PFSK-1 (cell line): ENCODE measurements at regions not wholly inside any gene's neighbourhood (a gene's known extent, or its start where the extent isn't known, plus 50 kb on each side); places are given as distances from the start of the nearest gene placed in this dataset.

Experiments
- FOXP2 ChIP-seq: optimal IDR thresholded peaks from 2 replicates; pipeline ENCODE3; 2011; ENCODE audit warnings: borderline replicate concordance, control low read depth, inconsistent platforms; ENCODE audit not compliant: insufficient read depth; ENCODE audit errors: extremely low read length, extremely low read depth
- POLR2AphosphoS5 ChIP-seq: IDR thresholded peaks from 2 replicates; pipeline ENCODE4 v1.6.1; 2012; ENCODE audit warnings: low read depth, mild to moderate bottlenecking, control low read depth, low read length, moderate library complexity
- REST ChIP-seq, 2 experiments: IDR thresholded peaks; 2 replicates each; pipeline versions ENCODE4 v1.6.1 to v1.8.0; 2011 to 2012; ENCODE audit warnings: low read depth in 2 of 2, low read length in 2 of 2, control low read depth in 1 of 2, inconsistent platforms in 1 of 2, mild to moderate bottlenecking in 1 of 2, moderate library complexity in 1 of 2; ENCODE audit not compliant: insufficient read depth in 1 of 2
- SIN3A ChIP-seq: IDR thresholded peaks from 2 replicates; pipeline ENCODE4 v1.6.1; 2012; ENCODE audit warnings: mild to moderate bottlenecking, low read length, moderate library complexity, borderline replicate concordance; ENCODE audit not compliant: insufficient read depth
- TAF1 ChIP-seq: IDR thresholded peaks from 2 replicates; pipeline ENCODE4 v1.6.1; 2012; ENCODE audit warnings: low read length, control low read depth, borderline replicate concordance; ENCODE audit not compliant: insufficient read depth

- no peak for TF ChIP-seq REST (IDR thresholded peaks at IDR 0.05; ENCODE audit: insufficient read depth in 1 of 2, low read depth in 2 of 2, low read length in 2 of 2)
- no peak for TF ChIP-seq POLR2AphosphoS5
- no peak for TF ChIP-seq FOXP2
- TF ChIP-seq SIN3A = no peak
- TF ChIP-seq TAF1 = no peak
Measured at GRCh38 chr4:126533146-126533805, 1099.5 kb upstream of the INTU start.

- no peak for TF ChIP-seq POLR2AphosphoS5
- no peak for TF ChIP-seq REST (IDR thresholded peaks at IDR 0.05; ENCODE audit: insufficient read depth in 1 of 2, low read depth in 2 of 2, low read length in 2 of 2)
- TF ChIP-seq FOXP2 = no peak
- TF ChIP-seq TAF1 = no peak
- TF ChIP-seq SIN3A = no peak
Measured at GRCh38 chr4:126539771-126540170, 1093.0 kb upstream of the INTU start.

GRCh38 chr4:126541820-126542219, 1090.9 kb upstream of the INTU start:
- TF ChIP-seq POLR2AphosphoS5 (no peak), FOXP2 (no peak), REST (IDR thresholded peaks at IDR 0.05; ENCODE audit: insufficient read depth in 1 of 2, low read depth in 2 of 2, low read length in 2 of 2) (no peak), TAF1 (no peak), SIN3A (no peak)

- no peak for TF ChIP-seq REST (IDR thresholded peaks at IDR 0.05; ENCODE audit: insufficient read depth in 1 of 2, low read depth in 2 of 2, low read length in 2 of 2)
- TF ChIP-seq FOXP2 = no peak
- TF ChIP-seq POLR2AphosphoS5 = no peak
- no peak for TF ChIP-seq TAF1
- TF ChIP-seq SIN3A = no peak
Measured at GRCh38 chr4:126544276-126544675, 1088.5 kb upstream of the INTU start.
